HepG2 (cell line): ENCODE measurements at regions not wholly inside any gene's neighbourhood (a gene's known extent, or its start where the extent isn't known, plus 50 kb on each side); places are given as distances from the start of the nearest gene placed in this dataset.

ENCODE experiments used
- ATAC-seq: fragments of 200-7000 bp; cut with Tn5 transposase; 3 replicates; pipeline ENCODE4 v1.9.1; 2020; ENCODE audit warnings: mild to moderate bottlenecking, moderate library complexity
- BruUV-seq: library from RNA; stranded (reverse); fragments of 400-500 nt; replicated peaks from 2 replicates; lab custom pipeline; 2021; lab: Mats Ljungman, UMichigan
- CTCF ChIA-PET: fragments of 300-600 bp; formaldehyde crosslinking; extraction: SDS; loops from one replicate; lab custom pipeline; 2021; ENCODE audit warnings: low total read pairs, inconsistent platforms, low intra/inter-chr PET ratio; lab: Yijun Ruan, JAX
- POLR2A ChIA-PET: fragments of 350-600 bp; sonication (Branson Sonifier 250); formaldehyde crosslinking; loops from one replicate; lab custom pipeline; 2020; ENCODE audit warnings: antibody characterized with exemption, inconsistent platforms; lab: Yijun Ruan, JAX
- DNase-seq: peaks from one replicate; pipeline ENCODE4 v3.0.0-alpha.2; 2015; ENCODE audit warnings: low spot score
- FAIRE-seq: peaks from 3 replicates; lab custom pipeline; 2011; peaks lifted over from hg19 to GRCh38; lab: Jason Lieb, UNC
- H2AFZ ChIP-seq: one replicate; pipeline ENCODE4 v1.6.1; 2011; ENCODE audit warnings: low read length, inconsistent platforms
- H3K27ac ChIP-seq: fragments of 300-600 bp; 3 replicates; pipeline ENCODE4 v1.8.0; 2011; ENCODE audit warnings: mixed run types, mild to moderate bottlenecking, mixed read lengths, low read length, inconsistent platforms; ENCODE audit not compliant: insufficient read depth; ENCODE audit errors: extremely low read length
- H3K27me3 ChIP-seq, 2 experiments: fragments of 200-600 bp in 1 of 2; 2 replicates in 1 of 2; 3 replicates in 1 of 2; pipeline versions ENCODE4 v1.6.0 to v1.8.0; 2011; ENCODE audit warnings: low read length in 2 of 2, mild to moderate bottlenecking in 2 of 2, moderate library complexity in 2 of 2, inconsistent platforms in 1 of 2; ENCODE audit not compliant: insufficient read depth in 2 of 2, control insufficient read depth in 1 of 2
- H3K36me3 ChIP-seq, 2 experiments: fragments of 200-600 bp in 1 of 2; replicated peaks in 1 of 2; 2 replicates in 1 of 2; 3 replicates in 1 of 2; pipeline versions ENCODE4 v1.5.1 to v1.8.0; 2011; ENCODE audit warnings: low read length in 2 of 2, inconsistent platforms in 1 of 2; ENCODE audit not compliant: insufficient read depth in 2 of 2, control insufficient read depth in 1 of 2
- H3K4me1 ChIP-seq: 2 replicates; pipeline ENCODE4 v1.5.1; 2012; ENCODE audit warnings: low read length, inconsistent platforms; ENCODE audit not compliant: insufficient read depth
- H3K4me2 ChIP-seq: 2 replicates; pipeline ENCODE4 v1.6.0; 2011; ENCODE audit warnings: low read depth, low read length, inconsistent platforms
- H3K4me3 ChIP-seq, 3 experiments: fragments of 200-600 bp in 1 of 3; sonication (generic), shearing (Covaris generic) in 1 of 3; replicated peaks in 1 of 3; 2 replicates each; pipeline ENCODE4 v1.5.1; 2011 to 2016; ENCODE audit warnings: low read length in 3 of 3, inconsistent platforms in 2 of 3, low read depth in 2 of 3, mild to moderate bottlenecking in 2 of 3, control low read depth in 1 of 3, mixed read lengths in 1 of 3; ENCODE audit not compliant: insufficient read depth in 1 of 3
- H3K79me2 ChIP-seq: one replicate; pipeline ENCODE4 v1.6.1; 2011; ENCODE audit warnings: low read length, inconsistent platforms; ENCODE audit not compliant: insufficient read depth
- H3K9ac ChIP-seq: 2 replicates; pipeline ENCODE4 v1.6.0; 2011; ENCODE audit warnings: mild to moderate bottlenecking, low read depth, low read length, inconsistent platforms; ENCODE audit not compliant: insufficient read depth
- H3K9me3 ChIP-seq: 2 replicates; pipeline ENCODE4 v1.5.1; 2012; ENCODE audit warnings: mild to moderate bottlenecking, low read length
- H4K20me1 ChIP-seq: 2 replicates; pipeline ENCODE4 v1.6.0; 2011; ENCODE audit warnings: inconsistent platforms, mild to moderate bottlenecking, low read length, moderate library complexity; ENCODE audit not compliant: insufficient read depth
- ATF3 ChIP-seq: sonication (generic); formaldehyde crosslinking; IDR thresholded peaks from 2 replicates; pipeline ENCODE4 v1.4.0; 2020; ENCODE audit warnings: missing genetic modification reagents
- BRF2 ChIP-seq: sonication (generic); formaldehyde crosslinking; IDR thresholded peaks from 2 replicates; pipeline ENCODE4 v1.8.1; 2022; ENCODE audit warnings: mild to moderate bottlenecking, missing genetic modification reagents
- CENPT ChIP-seq: sonication (generic); formaldehyde crosslinking; IDR thresholded peaks from 2 replicates; pipeline ENCODE4 v1.8.0; 2022; ENCODE audit warnings: low read depth, mild to moderate bottlenecking, moderate library complexity, missing genetic modification reagents
- E2F1 ChIP-seq: sonication (generic); formaldehyde crosslinking; IDR thresholded peaks from 2 replicates; pipeline ENCODE4 v1.5.0; 2020; ENCODE audit warnings: missing genetic modification reagents
- HHEX ChIP-seq: IDR thresholded peaks from 2 replicates; pipeline ENCODE4 v1.6.1; 2016; ENCODE audit warnings: control low read depth
- ZC3H13 ChIP-seq: sonication (generic); formaldehyde crosslinking; IDR thresholded peaks from 2 replicates; pipeline ENCODE4 v1.8.1; 2023; ENCODE audit warnings: mild to moderate bottlenecking, missing genetic modification reagents, moderate library complexity
- ZNF205 ChIP-seq: IDR thresholded peaks from 2 replicates; pipeline ENCODE4 v1.6.1; 2018; ENCODE audit warnings: missing biosample characterization, missing genetic modification reagents
- ZNF75D ChIP-seq: sonication (generic); formaldehyde crosslinking; IDR thresholded peaks from 2 replicates; pipeline ENCODE4 v1.8.1; 2023; ENCODE audit warnings: missing genetic modification reagents, mild to moderate bottlenecking, borderline replicate concordance
- in situ Hi-C: cut with HindIII; loops from 2 replicates; pipeline ENCODE4 v1.10.0; 2017; ENCODE audit warnings: low pct_unique_long_range_greater_than_20kb; ENCODE audit not compliant: extremely low pct_ligation_motif_present
- intact Hi-C: fragments of 100-400 bp; cut with micrococcal nuclease; formaldehyde crosslinking; loops from one replicate; pipeline ENCODE4 v1.10.0; 2022; ENCODE audit not compliant: unreplicated experiment

GRCh38 chr3:74301056-74301455, 313.4 kb downstream of the CNTN3 start:
- in situ Hi-C loops, result no loop called here
- H2AFZ ChIP-seq, result no peak overlapping the region
- TF ChIP-seq ZNF205 (CRISPR knock-in tag) (no peak), BRF2 (CRISPR knock-in tag) (no peak), E2F1 (CRISPR knock-in tag) (no peak), ZNF75D (CRISPR knock-in tag) (no peak), CENPT (CRISPR knock-in tag) (no peak), HHEX (no peak), ZC3H13 (CRISPR knock-in tag) (no peak), ATF3 (CRISPR knock-in tag) (no peak)
- TF ChIP-seq, all 625 proteins: peak for 0
- ATAC-seq, result no peak
- BruUV-seq, result no TSS peak
- ChIA-PET POLR2A (no interaction called here), CTCF (no interaction called here)
- Histone ChIP-seq H3K9me3 (no peaks in the 10 kb centered on the region), H3K79me2 (no peaks in the 10 kb centered on the region), H3K9ac (no peak overlapping the region), H3K4me2 (no peak overlapping the region), H3K4me3 (no peak overlapping the region), H3K27ac (no peak overlapping the region), H3K4me1 (no peaks in the 10 kb centered on the region), H3K36me3 (no peaks in the 10 kb centered on the region), H4K20me1 (no peaks in the 10 kb centered on the region), H3K27me3 (no peaks in the 10 kb centered on the region)
- intact Hi-C loops, result no loop called here
- no peak for DNase-seq
- FAIRE-seq, result no peak
